Parathyroid adenoma (tissue), 2 donors: ENCODE measurements at regions not wholly inside any gene's neighbourhood (a gene's known extent, or its start where the extent isn't known, plus 50 kb on each side); places are given as distances from the start of the nearest gene placed in this dataset.

Experiments used
- H2AFZ ChIP-seq: fragments of 300-600 bp; sonication (generic); one replicate; pipeline ENCODE4 v1.7.0; 2017; ENCODE audit warnings: antibody characterized with exemption, mild to moderate bottlenecking
- H3K27ac ChIP-seq: fragments of 300-600 bp; sonication (generic); one replicate; pipeline ENCODE4 v1.7.0; 2017
- H3K27me3 ChIP-seq: fragments of 300-600 bp; sonication (generic); one replicate; pipeline ENCODE4 v1.7.0; 2017; ENCODE audit warnings: low read length; ENCODE audit not compliant: control insufficient read depth, insufficient read depth
- H3K36me3 ChIP-seq: fragments of 300-600 bp; sonication (generic); one replicate; pipeline ENCODE4 v1.7.0; 2017; ENCODE audit warnings: low read length; ENCODE audit not compliant: control insufficient read depth, insufficient read depth
- H3K4me1 ChIP-seq: fragments of 300-600 bp; sonication (generic); one replicate; pipeline ENCODE4 v1.7.0; 2017; ENCODE audit warnings: control low read depth
- H3K4me2 ChIP-seq: fragments of 300-600 bp; sonication (generic); one replicate; pipeline ENCODE4 v1.7.0; 2017; ENCODE audit warnings: low read length
- H3K4me3 ChIP-seq: fragments of 300-600 bp; sonication (generic); one replicate; pipeline ENCODE4 v1.7.0; 2017; ENCODE audit warnings: low read depth, low read length
- H3K79me2 ChIP-seq: fragments of 300-600 bp; sonication (generic); one replicate; pipeline ENCODE4 v1.7.0; 2017; ENCODE audit warnings: control low read depth
- H3K9ac ChIP-seq: fragments of 300-600 bp; sonication (generic); one replicate; pipeline ENCODE4 v1.7.0; 2017; ENCODE audit warnings: mild to moderate bottlenecking
- H3K9me3 ChIP-seq: fragments of 300-600 bp; sonication (generic); one replicate; pipeline ENCODE4 v1.7.0; 2017; ENCODE audit warnings: low read length; ENCODE audit not compliant: control insufficient read depth
- TF ChIP-seq, protein P1 (sequence below): fragments of 300-600 bp; sonication (generic); IDR thresholded peaks from one replicate; pipeline ENCODE4 v1.7.0; 2017; ENCODE audit warnings: antibody characterized with exemption, mild to moderate bottlenecking
- donor health status: primary hyperparathyroidism.

DNA sequence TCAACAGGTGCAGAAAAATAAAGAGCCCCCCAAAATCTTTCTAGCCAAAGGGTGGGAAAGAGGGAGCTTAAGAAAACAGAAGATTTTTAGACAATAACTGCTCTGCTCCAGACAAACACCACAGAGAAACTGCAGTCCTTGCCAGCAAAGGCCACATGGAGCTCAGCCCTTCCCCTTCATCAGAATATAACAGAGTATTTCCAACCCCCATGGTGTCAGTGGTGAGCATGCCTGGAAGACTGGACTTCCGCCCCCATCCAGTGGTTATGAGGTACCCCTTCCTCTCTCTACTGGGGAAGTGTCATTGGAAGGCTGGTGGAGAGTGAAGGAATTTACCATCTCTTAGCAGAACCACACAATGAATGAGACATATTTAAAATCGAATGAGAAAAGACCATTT, 1007.3 kb upstream of the CELF2 start:
- Histone ChIP-seq H3K79me2 (no peaks in the 10 kb centered on the region), H2AFZ (peak overlapping the region; percentile 8), H3K9me3 (no peaks in the 10 kb centered on the region), H3K4me3 (no peak overlapping the region), H3K4me1 (peaks cover 6% of the 10 kb centered on the region), H3K4me2 (no peak overlapping the region), H3K36me3 (no peaks in the 10 kb centered on the region), H3K9ac (no peak overlapping the region), H3K27me3 (no peaks in the 10 kb centered on the region), H3K27ac (no peak overlapping the region)
- TF ChIP-seq, protein P1, sequence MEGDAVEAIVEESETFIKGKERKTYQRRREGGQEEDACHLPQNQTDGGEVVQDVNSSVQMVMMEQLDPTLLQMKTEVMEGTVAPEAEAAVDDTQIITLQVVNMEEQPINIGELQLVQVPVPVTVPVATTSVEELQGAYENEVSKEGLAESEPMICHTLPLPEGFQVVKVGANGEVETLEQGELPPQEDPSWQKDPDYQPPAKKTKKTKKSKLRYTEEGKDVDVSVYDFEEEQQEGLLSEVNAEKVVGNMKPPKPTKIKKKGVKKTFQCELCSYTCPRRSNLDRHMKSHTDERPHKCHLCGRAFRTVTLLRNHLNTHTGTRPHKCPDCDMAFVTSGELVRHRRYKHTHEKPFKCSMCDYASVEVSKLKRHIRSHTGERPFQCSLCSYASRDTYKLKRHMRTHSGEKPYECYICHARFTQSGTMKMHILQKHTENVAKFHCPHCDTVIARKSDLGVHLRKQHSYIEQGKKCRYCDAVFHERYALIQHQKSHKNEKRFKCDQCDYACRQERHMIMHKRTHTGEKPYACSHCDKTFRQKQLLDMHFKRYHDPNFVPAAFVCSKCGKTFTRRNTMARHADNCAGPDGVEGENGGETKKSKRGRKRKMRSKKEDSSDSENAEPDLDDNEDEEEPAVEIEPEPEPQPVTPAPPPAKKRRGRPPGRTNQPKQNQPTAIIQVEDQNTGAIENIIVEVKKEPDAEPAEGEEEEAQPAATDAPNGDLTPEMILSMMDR: no peak

DNA sequence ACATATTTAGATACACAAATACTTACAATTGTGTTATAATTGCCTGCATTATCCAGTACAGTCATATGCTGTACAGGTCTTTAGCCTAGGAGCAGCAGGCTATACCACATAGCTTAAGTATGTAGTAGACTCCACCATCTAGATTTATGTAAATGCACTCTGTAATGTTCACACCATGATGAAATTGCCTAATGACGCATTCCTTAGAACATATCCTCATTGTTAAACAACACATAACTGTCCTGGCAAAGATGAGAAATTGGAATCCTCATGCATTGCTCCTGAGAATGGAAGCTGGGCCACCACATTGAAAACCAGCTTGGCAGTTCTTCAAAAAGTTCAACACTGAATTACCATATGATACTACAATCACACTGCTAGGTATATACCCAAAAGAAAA, 1002.8 kb upstream of the CELF2 start:
- no peak overlapping the region for H3K27ac ChIP-seq
- H3K9ac ChIP-seq: no peak overlapping the region
- no peaks in the 10 kb centered on the region for H3K9me3 ChIP-seq
- no peaks in the 10 kb centered on the region for H3K27me3 ChIP-seq
- TF ChIP-seq, protein P1: no peak
- H3K79me2 ChIP-seq: no peaks in the 10 kb centered on the region
- H3K4me1 ChIP-seq: peaks cover 6% of the 10 kb centered on the region
- no peak overlapping the region for H2AFZ ChIP-seq
- H3K4me3 ChIP-seq: no peak overlapping the region
- no peak overlapping the region for H3K4me2 ChIP-seq
- H3K36me3 ChIP-seq: no peaks in the 10 kb centered on the region

DNA sequence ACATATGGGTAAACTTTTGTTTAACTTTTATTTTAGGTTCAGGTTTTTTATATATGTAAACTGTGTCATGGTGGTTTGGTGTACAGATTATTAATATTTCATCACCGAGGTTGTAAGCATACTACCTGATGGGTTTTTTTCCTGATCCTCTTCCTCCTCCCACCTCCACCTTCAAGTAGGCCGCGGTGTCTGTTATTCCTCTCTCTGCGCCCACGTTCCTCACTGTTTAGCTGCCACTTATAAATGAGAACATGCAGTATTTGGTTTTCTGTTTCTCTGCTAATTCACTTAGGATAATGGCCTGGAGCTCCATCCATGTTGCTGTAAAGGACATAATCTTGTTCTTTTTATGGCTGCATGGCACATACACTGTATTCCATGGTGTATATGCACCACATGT, 1000.0 kb upstream of the CELF2 start:
- Histone ChIP-seq H3K4me1 (no peaks in the 10 kb centered on the region), H3K9me3 (no peaks in the 10 kb centered on the region), H3K36me3 (no peaks in the 10 kb centered on the region), H3K79me2 (no peaks in the 10 kb centered on the region), H3K4me3 (no peak overlapping the region), H2AFZ (no peak overlapping the region), H3K9ac (no peak overlapping the region), H3K4me2 (no peak overlapping the region), H3K27ac (no peak overlapping the region), H3K27me3 (no peaks in the 10 kb centered on the region)
- TF ChIP-seq, protein P1: no peak

DNA sequence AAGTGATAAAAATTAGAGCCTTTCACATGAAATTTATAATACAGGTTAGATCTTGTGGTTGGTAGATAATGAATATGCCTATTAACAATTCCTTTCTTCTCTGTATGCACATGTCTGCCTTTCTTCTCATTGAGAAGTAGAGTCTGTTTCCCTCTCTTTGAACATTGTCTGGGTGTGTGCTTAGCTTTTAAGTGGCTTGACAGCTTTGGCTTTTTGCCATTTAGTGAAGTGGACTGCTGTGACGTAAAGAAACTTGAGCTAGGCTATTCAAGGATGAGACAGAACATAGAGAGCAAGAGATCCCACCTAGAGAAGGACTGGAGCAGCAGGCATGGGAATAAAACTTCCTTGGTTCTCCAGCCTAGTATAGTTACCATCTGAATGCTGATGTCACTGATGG, 996.7 kb upstream of the CELF2 start:
- no peak overlapping the region for H3K27ac ChIP-seq
- no peaks in the 10 kb centered on the region for H3K36me3 ChIP-seq
- H3K9me3 ChIP-seq: no peaks in the 10 kb centered on the region
- no peaks in the 10 kb centered on the region for H3K4me1 ChIP-seq
- H3K27me3 ChIP-seq: no peaks in the 10 kb centered on the region
- no peak overlapping the region for H3K9ac ChIP-seq
- TF ChIP-seq, protein P1: no peak
- H2AFZ ChIP-seq: no peak overlapping the region
- no peak overlapping the region for H3K4me3 ChIP-seq
- H3K4me2 ChIP-seq: no peak overlapping the region
- no peaks in the 10 kb centered on the region for H3K79me2 ChIP-seq

DNA sequence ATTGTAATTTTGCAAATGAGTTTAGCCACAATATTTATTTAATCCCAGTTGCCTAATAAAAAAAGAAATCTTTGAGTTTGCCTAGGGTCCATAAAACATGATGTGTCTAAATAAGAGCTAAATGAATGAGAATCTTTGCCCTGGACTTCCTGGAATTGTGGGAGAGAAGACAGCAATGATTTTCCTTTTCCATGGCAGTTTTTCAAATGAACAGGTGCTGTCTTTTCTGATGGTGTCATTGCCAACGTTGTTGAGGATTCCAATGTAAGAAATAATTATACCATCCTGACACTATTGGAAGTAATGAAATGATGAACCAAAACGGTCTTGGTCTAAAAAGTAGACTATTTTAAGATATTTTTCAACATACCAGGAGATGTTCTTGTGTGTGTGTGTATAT, 984.7 kb upstream of the CELF2 start:
- no peaks in the 10 kb centered on the region for H3K4me1 ChIP-seq
- no peaks in the 10 kb centered on the region for H3K36me3 ChIP-seq
- TF ChIP-seq, protein P1: no peak
- H3K9ac ChIP-seq: no peak overlapping the region
- no peak overlapping the region for H3K4me3 ChIP-seq
- H3K79me2 ChIP-seq: no peaks in the 10 kb centered on the region
- no peaks in the 10 kb centered on the region for H3K27me3 ChIP-seq
- H3K27ac ChIP-seq: no peak overlapping the region
- no peak overlapping the region for H2AFZ ChIP-seq
- H3K9me3 ChIP-seq: no peaks in the 10 kb centered on the region
- H3K4me2 ChIP-seq: no peak overlapping the region
